Activated T-cell treated with anti-CD3 and anti-CD28 coated beads, Interleukin-2, amount 50 U/mL, for 1 hour (primary cell): ENCODE measurements at regions not wholly inside any gene's neighbourhood (a gene's known extent, or its start where the extent isn't known, plus 50 kb on each side); places are given as distances from the start of the nearest gene placed in this dataset.

Experiments used
- DNase-seq: peaks from one replicate; pipeline ENCODE4 v3.0.0-alpha.2; 2020

GRCh38 chr7:26029911-26030310 lies 122.1 kb upstream of the NFE2L3 start:
- DNase-seq = no peak

- DNase-seq = no peak
These were observed 117.6 kb upstream of the NFE2L3 start for GRCh38 chr7:26034391-26034790.

GRCh38 chr7:26035552-26035951 lies 116.4 kb upstream of the NFE2L3 start:
- DNase-seq = no peak

GRCh38 chr7:26036092-26036491 lies 115.9 kb upstream of the NFE2L3 start:
- no peak for DNase-seq

GRCh38 chr7:26038201-26038990 lies 113.6 kb upstream of the NFE2L3 start:
- DNase-seq = no peak

GRCh38 chr7:26040085-26040484 lies 111.9 kb upstream of the NFE2L3 start:
- DNase-seq = no peak

GRCh38 chr7:26042237-26042636 lies 109.8 kb upstream of the NFE2L3 start:
- DNase-seq = no peak

- DNase-seq = no peak
These were observed 108.2 kb upstream of the NFE2L3 start for GRCh38 chr7:26043801-26044200.

GRCh38 chr7:26044320-26044719 lies 107.7 kb upstream of the NFE2L3 start:
- DNase-seq = no peak

- no peak for DNase-seq
These were observed 105.8 kb upstream of the NFE2L3 start for GRCh38 chr7:26046150-26046549.

- no peak for DNase-seq
These were observed 105.1 kb upstream of the NFE2L3 start for GRCh38 chr7:26046878-26047277.

- DNase-seq = no peak
These were observed 103.3 kb upstream of the NFE2L3 start for GRCh38 chr7:26048663-26049062.

GRCh38 chr7:26049081-26049480 lies 102.9 kb upstream of the NFE2L3 start:
- no peak for DNase-seq

GRCh38 chr7:26051021-26051420 lies 101.0 kb upstream of the NFE2L3 start:
- DNase-seq = no peak

GRCh38 chr7:26052706-26053105 lies 99.3 kb upstream of the NFE2L3 start:
- DNase-seq = no peak

GRCh38 chr7:26054386-26054785 lies 97.6 kb upstream of the NFE2L3 start:
- DNase-seq = no peak

- no peak for DNase-seq
These were observed 96.8 kb upstream of the NFE2L3 start for GRCh38 chr7:26055241-26055640.

- no peak for DNase-seq
These were observed 91.0 kb upstream of the NFE2L3 start for GRCh38 chr7:26060733-26061677.

GRCh38 chr7:26061678-26062603 lies 90.1 kb upstream of the NFE2L3 start:
- peak; percentile 70 for DNase-seq

GRCh38 chr7:26065652-26066051 lies 86.3 kb upstream of the NFE2L3 start:
- DNase-seq = no peak

- no peak for DNase-seq
These were observed 85.3 kb upstream of the NFE2L3 start for GRCh38 chr7:26066736-26067135.

- no peak for DNase-seq
These were observed 81.7 kb upstream of the NFE2L3 start for GRCh38 chr7:26070290-26070689.
